Panc1 (cell line): ENCODE measurements at regions not wholly inside any gene's neighbourhood (a gene's known extent, or its start where the extent isn't known, plus 50 kb on each side); places are given as distances from the start of the nearest gene placed in this dataset.

Experiments used
- CTCF ChIP-seq: fragments of 450-650 bp; IDR thresholded peaks from 2 replicates; pipeline ENCODE4 v1.5.1; 2017; ENCODE audit warnings: mild to moderate bottlenecking
- POLR2AphosphoS5 ChIP-seq: IDR thresholded peaks from 2 replicates; pipeline ENCODE4 v1.6.1; 2012; ENCODE audit warnings: mild to moderate bottlenecking, low read depth, low read length, moderate library complexity
- SIN3A ChIP-seq: IDR thresholded peaks from 2 replicates; pipeline ENCODE4 v1.6.1; 2012; ENCODE audit warnings: low read depth, mild to moderate bottlenecking, low read length, moderate library complexity, borderline replicate concordance; ENCODE audit not compliant: insufficient read depth
- TCF7L2 ChIP-seq: IDR thresholded peaks from 2 replicates; pipeline ENCODE4 v1.6.1; 2011; ENCODE audit warnings: mild to moderate bottlenecking, low read depth, low read length, inconsistent platforms
- TF ChIP-seq, protein P1 (sequence below), 2 experiments: IDR thresholded peaks; 2 replicates each; pipeline ENCODE4 v1.6.1; 2011 to 2012; ENCODE audit warnings: low read depth in 2 of 2, control low read depth in 1 of 2, low read length in 1 of 2, mild to moderate bottlenecking in 1 of 2, moderate library complexity in 1 of 2; ENCODE audit not compliant: insufficient read depth in 1 of 2

DNA sequence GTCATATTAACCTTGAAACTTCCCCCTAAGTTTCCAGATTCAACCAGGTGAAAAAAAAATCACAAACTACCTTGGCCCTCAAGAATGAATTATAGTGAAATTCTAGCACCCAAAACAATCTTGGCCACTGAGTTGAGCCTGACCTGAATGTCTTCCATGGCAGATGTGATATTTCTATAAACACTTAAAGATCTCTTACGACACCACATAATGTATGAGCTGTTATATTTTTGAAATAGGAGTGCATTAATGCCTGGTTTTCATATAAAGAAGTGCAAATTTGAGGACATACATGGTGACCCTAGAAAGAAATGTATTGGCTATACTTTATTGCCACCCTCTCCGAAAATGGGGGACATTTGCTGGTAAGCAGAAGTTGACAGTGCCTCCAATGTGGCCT lies 584.1 kb upstream of the KCND2 start:
- TF ChIP-seq CTCF (no peak), TCF7L2 (no peak), SIN3A (no peak), POLR2AphosphoS5 (no peak)
- TF ChIP-seq, protein P1, sequence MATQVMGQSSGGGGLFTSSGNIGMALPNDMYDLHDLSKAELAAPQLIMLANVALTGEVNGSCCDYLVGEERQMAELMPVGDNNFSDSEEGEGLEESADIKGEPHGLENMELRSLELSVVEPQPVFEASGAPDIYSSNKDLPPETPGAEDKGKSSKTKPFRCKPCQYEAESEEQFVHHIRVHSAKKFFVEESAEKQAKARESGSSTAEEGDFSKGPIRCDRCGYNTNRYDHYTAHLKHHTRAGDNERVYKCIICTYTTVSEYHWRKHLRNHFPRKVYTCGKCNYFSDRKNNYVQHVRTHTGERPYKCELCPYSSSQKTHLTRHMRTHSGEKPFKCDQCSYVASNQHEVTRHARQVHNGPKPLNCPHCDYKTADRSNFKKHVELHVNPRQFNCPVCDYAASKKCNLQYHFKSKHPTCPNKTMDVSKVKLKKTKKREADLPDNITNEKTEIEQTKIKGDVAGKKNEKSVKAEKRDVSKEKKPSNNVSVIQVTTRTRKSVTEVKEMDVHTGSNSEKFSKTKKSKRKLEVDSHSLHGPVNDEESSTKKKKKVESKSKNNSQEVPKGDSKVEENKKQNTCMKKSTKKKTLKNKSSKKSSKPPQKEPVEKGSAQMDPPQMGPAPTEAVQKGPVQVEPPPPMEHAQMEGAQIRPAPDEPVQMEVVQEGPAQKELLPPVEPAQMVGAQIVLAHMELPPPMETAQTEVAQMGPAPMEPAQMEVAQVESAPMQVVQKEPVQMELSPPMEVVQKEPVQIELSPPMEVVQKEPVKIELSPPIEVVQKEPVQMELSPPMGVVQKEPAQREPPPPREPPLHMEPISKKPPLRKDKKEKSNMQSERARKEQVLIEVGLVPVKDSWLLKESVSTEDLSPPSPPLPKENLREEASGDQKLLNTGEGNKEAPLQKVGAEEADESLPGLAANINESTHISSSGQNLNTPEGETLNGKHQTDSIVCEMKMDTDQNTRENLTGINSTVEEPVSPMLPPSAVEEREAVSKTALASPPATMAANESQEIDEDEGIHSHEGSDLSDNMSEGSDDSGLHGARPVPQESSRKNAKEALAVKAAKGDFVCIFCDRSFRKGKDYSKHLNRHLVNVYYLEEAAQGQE (IDR thresholded peaks at IDR 0.05; ENCODE audit: insufficient read depth in 1 of 2, low read depth in 2 of 2, low read length in 1 of 2), result no peak
